Peyer's patch (tissue), 4 donors: ENCODE measurements at regions not wholly inside any gene's neighbourhood (a gene's known extent, or its start where the extent isn't known, plus 50 kb on each side); places are given as distances from the start of the nearest gene placed in this dataset.

Source experiments
- DNase-seq, 3 donors: peaks; one replicate each; pipeline ENCODE4 v3.0.0-alpha.2; 2017 to 2019
- H3K27ac ChIP-seq, 4 donors: fragments of 200-600 bp; sonication (generic); one replicate each; pipeline ENCODE4 v1.5.1; 2016 to 2019
- H3K27me3 ChIP-seq, 2 donors: fragments of 200-600 bp; sonication (generic); one replicate each; pipeline ENCODE4 v1.5.1; 2019
- H3K36me3 ChIP-seq, 3 donors: fragments of 200-600 bp; sonication (generic); one replicate each; pipeline ENCODE4 v1.5.1; 2016 to 2019
- H3K4me1 ChIP-seq, 4 donors: fragments of 200-600 bp; sonication (generic); one replicate each; pipeline ENCODE4 v1.5.1; 2016 to 2019
- H3K4me3 ChIP-seq, 4 donors: fragments of 200-600 bp; sonication (generic); 1 replicate in 3 of 4; 2 replicates in 1 of 4; pipeline ENCODE4 v1.5.1; 2016 to 2019; ENCODE audit warnings: mild to moderate bottlenecking in 1 of 4
- H3K9me3 ChIP-seq, 4 donors: fragments of 200-600 bp; sonication (generic); one replicate each; pipeline ENCODE4 v1.5.1; 2016 to 2019; ENCODE audit warnings: mild to moderate bottlenecking in 1 of 4
- POLR2A ChIP-seq, 2 donors: fragments of 450-650 bp; IDR thresholded peaks; one replicate each; pipeline ENCODE4 v1.5.1; 2017; ENCODE audit warnings: antibody characterized with exemption in 2 of 2, mild to moderate bottlenecking in 2 of 2, moderate library complexity in 2 of 2
- TF ChIP-seq, protein P1 (sequence below), 6 experiments: fragments of 450-650 bp in 4 of 6; fragments of 200-600 bp in 2 of 6; sonication (generic) in 1 of 6; IDR thresholded peaks; one replicate each; pipeline ENCODE4 v1.5.1; 2017 to 2019; ENCODE audit warnings: antibody characterized with exemption in 6 of 6, mild to moderate bottlenecking in 3 of 6, moderate library complexity in 1 of 6

- H3K27ac ChIP-seq, result no peak overlapping the region
- DNase-seq, result no peak
- H3K9me3 ChIP-seq, result no peaks in the 10 kb centered on the region
- H3K4me1 ChIP-seq, result no peaks in the 10 kb centered on the region
- TF ChIP-seq, protein P1, sequence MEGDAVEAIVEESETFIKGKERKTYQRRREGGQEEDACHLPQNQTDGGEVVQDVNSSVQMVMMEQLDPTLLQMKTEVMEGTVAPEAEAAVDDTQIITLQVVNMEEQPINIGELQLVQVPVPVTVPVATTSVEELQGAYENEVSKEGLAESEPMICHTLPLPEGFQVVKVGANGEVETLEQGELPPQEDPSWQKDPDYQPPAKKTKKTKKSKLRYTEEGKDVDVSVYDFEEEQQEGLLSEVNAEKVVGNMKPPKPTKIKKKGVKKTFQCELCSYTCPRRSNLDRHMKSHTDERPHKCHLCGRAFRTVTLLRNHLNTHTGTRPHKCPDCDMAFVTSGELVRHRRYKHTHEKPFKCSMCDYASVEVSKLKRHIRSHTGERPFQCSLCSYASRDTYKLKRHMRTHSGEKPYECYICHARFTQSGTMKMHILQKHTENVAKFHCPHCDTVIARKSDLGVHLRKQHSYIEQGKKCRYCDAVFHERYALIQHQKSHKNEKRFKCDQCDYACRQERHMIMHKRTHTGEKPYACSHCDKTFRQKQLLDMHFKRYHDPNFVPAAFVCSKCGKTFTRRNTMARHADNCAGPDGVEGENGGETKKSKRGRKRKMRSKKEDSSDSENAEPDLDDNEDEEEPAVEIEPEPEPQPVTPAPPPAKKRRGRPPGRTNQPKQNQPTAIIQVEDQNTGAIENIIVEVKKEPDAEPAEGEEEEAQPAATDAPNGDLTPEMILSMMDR (IDR thresholded peaks at IDR 0.05), result no peak
- no peak for TF ChIP-seq POLR2A (IDR thresholded peaks at IDR 0.05)
- H3K27me3 ChIP-seq, result no peaks in the 10 kb centered on the region
- H3K4me3 ChIP-seq, result no peak overlapping the region
- H3K36me3 ChIP-seq, result no peaks in the 10 kb centered on the region
Observed at GRCh38 chr13:104365430-104365829, 1299.2 kb upstream of the SLC10A2 start.

DNA sequence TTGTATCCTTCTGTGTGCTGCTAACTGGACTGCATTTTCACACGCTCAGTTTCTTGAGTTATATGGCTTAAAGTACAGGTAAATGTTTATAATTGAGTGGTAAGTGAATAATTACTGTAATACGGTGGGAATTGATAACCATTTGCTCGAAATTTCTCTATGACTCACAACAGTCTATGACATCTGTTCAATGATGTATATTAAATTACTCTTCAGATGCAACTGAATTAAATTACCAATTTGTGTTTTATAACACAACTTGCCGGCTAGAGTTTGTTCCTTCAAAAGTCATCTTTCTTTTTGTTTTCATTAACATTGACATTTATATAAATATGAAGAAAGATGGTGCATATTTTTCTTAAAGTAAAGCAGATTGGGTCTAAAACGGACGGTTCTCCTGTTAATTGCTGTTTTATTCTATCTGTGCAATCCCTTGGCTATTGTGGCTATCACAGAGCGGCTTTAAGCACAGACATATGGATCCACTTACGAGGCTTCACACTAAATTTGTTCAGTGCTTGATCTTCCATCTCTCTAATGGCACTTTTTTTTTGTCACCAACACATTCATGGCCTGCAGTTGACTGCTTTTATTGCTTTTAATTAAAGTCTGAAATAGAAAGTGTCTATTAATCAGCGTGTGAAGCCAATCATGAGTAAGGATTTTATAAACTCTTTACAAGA lies 1291.6 kb upstream of the SLC10A2 start:
- TF ChIP-seq, protein P1 (IDR thresholded peaks at IDR 0.05), result no peak
- TF ChIP-seq POLR2A (IDR thresholded peaks at IDR 0.05), result no peak
- no peaks in the 10 kb centered on the region for H3K27me3 ChIP-seq
- no peaks in the 10 kb centered on the region for H3K4me1 ChIP-seq
- no peaks in the 10 kb centered on the region for H3K36me3 ChIP-seq
- no peak for DNase-seq
- no peak overlapping the region for H3K4me3 ChIP-seq
- H3K27ac ChIP-seq, result no peak overlapping the region
- no peaks in the 10 kb centered on the region for H3K9me3 ChIP-seq

DNA sequence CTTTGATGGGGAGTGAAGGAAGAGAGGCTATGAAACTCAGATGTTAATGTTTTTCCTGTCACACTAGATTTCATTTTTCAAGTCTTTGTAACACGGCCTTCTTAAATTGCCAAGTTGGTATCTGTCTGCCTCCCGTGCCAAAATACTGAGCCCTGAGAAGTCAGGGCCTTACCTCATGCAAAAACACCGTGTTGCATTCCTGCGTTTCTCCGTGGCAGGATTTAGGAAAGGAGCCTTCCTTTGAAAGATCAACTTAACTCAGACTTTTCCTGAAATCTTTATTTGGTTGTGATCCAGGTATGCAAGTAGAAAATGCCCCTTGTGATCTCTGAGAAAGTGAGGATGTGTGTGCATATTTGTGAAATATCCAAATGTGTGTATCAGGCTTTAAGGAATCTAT lies 1291.0 kb upstream of the SLC10A2 start:
- TF ChIP-seq POLR2A (IDR thresholded peaks at IDR 0.05), result no peak
- TF ChIP-seq, protein P1 (IDR thresholded peaks at IDR 0.05), result no peak
- H3K27ac ChIP-seq, result no peak overlapping the region

DNA sequence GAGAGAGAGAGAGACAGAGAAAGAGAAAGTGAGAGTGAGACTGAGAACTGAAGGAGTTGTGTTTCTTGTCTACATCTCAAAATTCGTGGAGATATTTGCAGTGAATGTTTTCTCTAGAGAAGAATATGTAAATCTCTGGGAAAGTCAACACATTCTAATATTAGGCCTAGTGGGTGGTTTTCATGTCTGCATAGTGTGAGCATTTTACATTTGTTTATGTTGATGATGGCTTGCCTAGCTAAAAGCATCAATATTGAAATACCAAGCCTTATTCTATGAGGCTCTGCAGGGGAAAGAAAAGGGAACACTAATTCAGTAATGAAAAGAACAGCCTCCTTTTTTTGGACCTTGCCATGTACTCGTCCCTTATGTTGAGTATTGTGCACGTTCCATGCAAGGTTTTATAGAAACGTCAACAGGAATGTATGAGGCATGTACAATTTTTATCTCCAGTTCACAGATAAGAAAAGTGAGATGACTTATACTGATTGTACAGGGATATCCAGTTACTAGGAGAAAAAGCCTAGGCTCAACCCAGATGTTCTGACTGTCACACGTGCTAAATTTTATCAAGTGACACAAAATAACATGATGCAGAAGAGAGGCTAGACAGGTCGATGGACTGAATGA lies 1288.9 kb upstream of the SLC10A2 start:
- no peak overlapping the region for H3K27ac ChIP-seq
- no peak for DNase-seq
- no peaks in the 10 kb centered on the region for H3K36me3 ChIP-seq
- H3K4me1 ChIP-seq, result no peaks in the 10 kb centered on the region
- H3K9me3 ChIP-seq, result no peaks in the 10 kb centered on the region
- no peaks in the 10 kb centered on the region for H3K27me3 ChIP-seq
- no peak overlapping the region for H3K4me3 ChIP-seq
- TF ChIP-seq, protein P1 (IDR thresholded peaks at IDR 0.05), result no peak
- TF ChIP-seq POLR2A (IDR thresholded peaks at IDR 0.05), result no peak

More for the DNA sequence above, 1291.0 kb upstream of the SLC10A2 start:
- Histone ChIP-seq H3K36me3 (no peaks in the 10 kb centered on the region), H3K9me3 (no peaks in the 10 kb centered on the region), H3K4me1 (no peaks in the 10 kb centered on the region), H3K4me3 (no peak overlapping the region), H3K27me3 (no peaks in the 10 kb centered on the region)
- no peak for DNase-seq

DNA sequence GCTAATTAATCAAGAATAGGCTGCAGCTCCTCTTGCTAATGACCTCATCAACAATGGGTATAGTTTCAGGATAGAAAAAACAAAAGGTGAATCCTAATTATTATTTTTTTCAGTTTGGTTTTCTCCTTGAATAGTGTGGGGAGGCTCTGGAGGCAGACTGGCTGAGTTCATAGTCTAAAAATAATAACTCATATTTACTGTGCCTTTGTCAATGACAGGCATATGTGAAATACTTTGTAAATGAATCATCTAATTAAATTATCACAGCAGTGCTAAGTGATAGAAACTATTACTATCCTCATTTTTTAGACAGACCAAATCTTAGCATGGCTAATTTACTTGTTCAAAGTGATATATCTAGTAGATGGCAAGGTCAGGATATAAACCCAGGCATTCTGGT lies 1261.0 kb upstream of the SLC10A2 start:
- no peak for TF ChIP-seq POLR2A (IDR thresholded peaks at IDR 0.05)
- TF ChIP-seq, protein P1 (IDR thresholded peaks at IDR 0.05), result no peak
- H3K9me3 ChIP-seq, result no peaks in the 10 kb centered on the region
- H3K4me3 ChIP-seq, result no peak overlapping the region
- H3K36me3 ChIP-seq, result no peaks in the 10 kb centered on the region
- H3K27ac ChIP-seq, result no peak overlapping the region
- H3K27me3 ChIP-seq, result no peaks in the 10 kb centered on the region
- no peaks in the 10 kb centered on the region for H3K4me1 ChIP-seq
- DNase-seq, result no peak
